PC-3 (cell line): ENCODE measurements at regions not wholly inside any gene's neighbourhood (a gene's known extent, or its start where the extent isn't known, plus 50 kb on each side); places are given as distances from the start of the nearest gene placed in this dataset.

Source experiments
- ATAC-seq: fragments of 200-7000 bp; cut with Tn5 transposase; 2 replicates; pipeline ENCODE4 v1.9.1; 2020; ENCODE audit warnings: mild to moderate bottlenecking, moderate library complexity
- BruUV-seq: library from RNA; stranded (reverse); fragments of 400-500 nt; replicated peaks from 2 replicates; lab custom pipeline; 2021; lab: Mats Ljungman, UMichigan
- CTCF ChIA-PET: fragments of 300-600 bp; sonication (Branson Sonifier 250); formaldehyde crosslinking; loops from one replicate; lab custom pipeline; 2022; ENCODE audit warnings: antibody characterized with exemption; lab: Charles Lee
- POLR2A ChIA-PET: fragments of 300-600 bp; sonication (Branson Sonifier 250); formaldehyde crosslinking; loops from one replicate; lab custom pipeline; 2022; ENCODE audit warnings: antibody characterized with exemption; ENCODE audit not compliant: unreplicated experiment; lab: Charles Lee
- DNase-seq: peaks from one replicate; pipeline ENCODE4 v3.0.0-alpha.2; 2015
- H2AFZ ChIP-seq: fragments of 300-600 bp; sonication (generic); 2 replicates; pipeline ENCODE4 v1.6.0; 2016; ENCODE audit warnings: antibody characterized with exemption, low read length
- H3F3A ChIP-seq: fragments of 300-600 bp; sonication (generic); one replicate; pipeline ENCODE4 v1.6.0; 2017; ENCODE audit warnings: antibody characterized with exemption, low read length, control low read depth, mild to moderate bottlenecking; ENCODE audit not compliant: unreplicated experiment
- H3K27ac ChIP-seq: fragments of 300-600 bp; sonication (generic); 2 replicates; pipeline ENCODE4 v1.5.1; 2016; ENCODE audit warnings: mild to moderate bottlenecking, low read length
- H3K27me3 ChIP-seq: fragments of 300-600 bp; sonication (generic); 2 replicates; pipeline ENCODE4 v1.6.1; 2016; ENCODE audit warnings: low read length, mixed read lengths
- H3K36me3 ChIP-seq: fragments of 300-600 bp; sonication (generic); 2 replicates; pipeline ENCODE4 v1.6.1; 2016; ENCODE audit warnings: low read depth, mixed run types, low read length, mixed read lengths
- H3K4me1 ChIP-seq: fragments of 300-600 bp; sonication (generic); 2 replicates; pipeline ENCODE4 v1.5.1; 2016; ENCODE audit warnings: low read length; ENCODE audit not compliant: insufficient read depth
- H3K4me2 ChIP-seq: fragments of 300-600 bp; sonication (generic); 2 replicates; pipeline ENCODE4 v1.6.0; 2016; ENCODE audit warnings: low read length
- H3K4me3 ChIP-seq: fragments of 300-600 bp; sonication (generic); 2 replicates; pipeline ENCODE4 v1.5.1; 2016; ENCODE audit warnings: mild to moderate bottlenecking, low read length, mixed read lengths
- H3K79me2 ChIP-seq: fragments of 300-600 bp; sonication (generic); 2 replicates; pipeline ENCODE4 v1.6.1; 2017; ENCODE audit warnings: low read length, mixed read lengths
- H3K9ac ChIP-seq: fragments of 300-600 bp; sonication (generic); 2 replicates; pipeline ENCODE4 v1.6.0; 2016; ENCODE audit warnings: mild to moderate bottlenecking, low read length
- H3K9me2 ChIP-seq: fragments of 300-600 bp; sonication (generic); replicated peaks from 2 replicates; pipeline ENCODE4 v1.6.1; 2016; ENCODE audit warnings: mixed run types, low read length, mixed read lengths
- H3K9me3 ChIP-seq: fragments of 300-600 bp; sonication (generic); 2 replicates; pipeline ENCODE4 v1.6.1; 2016; ENCODE audit warnings: low read length, mixed read lengths
- H4K20me1 ChIP-seq: fragments of 300-600 bp; sonication (generic); 2 replicates; pipeline ENCODE4 v1.6.1; 2016; ENCODE audit warnings: low read length, mixed read lengths
- EZH2 ChIP-seq: fragments of 300-600 bp; sonication (generic); IDR thresholded peaks from one replicate; pipeline ENCODE4 v1.6.1; 2017; ENCODE audit warnings: antibody characterized with exemption, mild to moderate bottlenecking, low read length; ENCODE audit not compliant: unreplicated experiment
- EZH2phosphoT487 ChIP-seq: fragments of 300-600 bp; sonication (generic); IDR thresholded peaks from 2 replicates; pipeline ENCODE4 v1.6.1; 2018; ENCODE audit warnings: mild to moderate bottlenecking, antibody characterized with exemption, low read length, borderline replicate concordance
- intact Hi-C: fragments of 100-400 bp; cut with micrococcal nuclease; formaldehyde crosslinking; loops from 2 replicates; pipeline ENCODE4 v1.9.0; 2023
- TF ChIP-seq, protein P1 (sequence below): fragments of 300-600 bp; sonication (generic); conservative IDR thresholded peaks from 2 replicates; pipeline ENCODE4 v1.5.1; 2017; ENCODE audit warnings: antibody characterized with exemption, low read depth, mild to moderate bottlenecking, low read length

DNA sequence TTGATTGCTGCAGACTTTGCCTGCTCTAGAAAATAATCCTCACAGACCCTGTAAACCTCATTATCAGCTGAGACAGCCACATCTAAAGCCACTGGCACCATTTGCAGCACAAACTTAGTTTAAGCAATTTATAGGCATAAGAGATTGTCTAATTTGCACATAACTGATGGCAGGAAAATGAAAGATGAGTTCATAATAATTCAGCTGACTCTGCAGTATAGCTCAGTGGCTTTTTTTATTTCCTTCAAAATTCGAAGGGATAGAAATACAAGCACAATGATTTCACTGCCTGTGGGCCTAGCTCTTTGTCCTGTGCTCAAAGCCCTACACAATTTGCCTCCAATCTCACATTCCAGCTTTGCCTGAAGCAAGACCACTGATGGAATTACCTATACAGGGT lies 341.2 kb downstream of the RAD51AP2 start:
- no peak for DNase-seq
- Histone ChIP-seq H3K36me3 (no peaks in the 10 kb centered on the region), H2AFZ (no peak overlapping the region), H3K79me2 (no peaks in the 10 kb centered on the region), H3K4me3 (no peak overlapping the region), H3K4me1 (no peaks in the 10 kb centered on the region), H3K9me2 (no peaks in the 10 kb centered on the region), H3K27me3 (no peaks in the 10 kb centered on the region), H4K20me1 (no peaks in the 10 kb centered on the region), H3F3A (no peaks in the 10 kb centered on the region), H3K4me2 (no peak overlapping the region), H3K9ac (no peak overlapping the region), H3K9me3 (peaks cover 4% of the 10 kb centered on the region; the same call in 1 of the 2 replicates), H3K27ac (no peak overlapping the region)
- TF ChIP-seq, protein P1, sequence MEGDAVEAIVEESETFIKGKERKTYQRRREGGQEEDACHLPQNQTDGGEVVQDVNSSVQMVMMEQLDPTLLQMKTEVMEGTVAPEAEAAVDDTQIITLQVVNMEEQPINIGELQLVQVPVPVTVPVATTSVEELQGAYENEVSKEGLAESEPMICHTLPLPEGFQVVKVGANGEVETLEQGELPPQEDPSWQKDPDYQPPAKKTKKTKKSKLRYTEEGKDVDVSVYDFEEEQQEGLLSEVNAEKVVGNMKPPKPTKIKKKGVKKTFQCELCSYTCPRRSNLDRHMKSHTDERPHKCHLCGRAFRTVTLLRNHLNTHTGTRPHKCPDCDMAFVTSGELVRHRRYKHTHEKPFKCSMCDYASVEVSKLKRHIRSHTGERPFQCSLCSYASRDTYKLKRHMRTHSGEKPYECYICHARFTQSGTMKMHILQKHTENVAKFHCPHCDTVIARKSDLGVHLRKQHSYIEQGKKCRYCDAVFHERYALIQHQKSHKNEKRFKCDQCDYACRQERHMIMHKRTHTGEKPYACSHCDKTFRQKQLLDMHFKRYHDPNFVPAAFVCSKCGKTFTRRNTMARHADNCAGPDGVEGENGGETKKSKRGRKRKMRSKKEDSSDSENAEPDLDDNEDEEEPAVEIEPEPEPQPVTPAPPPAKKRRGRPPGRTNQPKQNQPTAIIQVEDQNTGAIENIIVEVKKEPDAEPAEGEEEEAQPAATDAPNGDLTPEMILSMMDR: no peak
- TF ChIP-seq EZH2phosphoT487 (no peak), EZH2 (no peak)
- no peak for ATAC-seq
- intact Hi-C loops: no loop called here
- CTCF ChIA-PET: no interaction called here
- POLR2A ChIA-PET: no interaction called here
- no TSS peak for BruUV-seq

DNA sequence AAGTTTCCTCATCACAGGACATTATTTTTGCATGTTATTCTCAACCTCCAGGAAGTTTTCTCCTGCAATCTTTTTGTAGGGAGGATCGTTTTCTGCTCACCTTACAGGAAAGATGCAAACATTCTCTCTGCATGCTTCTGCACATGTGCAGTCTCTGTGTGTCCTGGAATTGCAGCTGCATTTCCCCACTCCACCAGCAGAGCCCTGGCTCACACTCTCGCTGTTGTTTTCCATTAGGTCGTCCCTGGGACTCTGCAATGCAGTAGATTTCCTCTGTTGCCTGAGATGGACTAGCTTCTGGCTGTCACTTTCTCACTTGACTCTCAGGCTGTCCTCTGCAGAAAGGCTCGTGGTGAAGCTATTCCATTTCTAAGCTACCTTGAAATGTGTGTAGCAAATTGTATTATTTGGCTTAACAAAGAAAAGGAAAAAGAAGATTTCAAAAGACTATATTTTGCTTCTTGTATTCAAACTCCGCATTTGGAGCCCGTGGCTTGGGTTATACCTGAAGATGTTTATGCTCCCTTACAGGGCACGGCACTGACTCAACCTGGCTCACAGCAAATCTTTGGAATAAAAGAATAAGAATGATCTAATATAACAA lies 346.7 kb downstream of the RAD51AP2 start:
- CTCF ChIA-PET: no interaction called here
- H3K27ac ChIP-seq: no peak overlapping the region
- POLR2A ChIA-PET: no interaction called here
- H3K4me2 ChIP-seq: no peak overlapping the region
- no peak overlapping the region for H3K9ac ChIP-seq
- no peak overlapping the region for H2AFZ ChIP-seq
- ATAC-seq (no peak; the same call in 1 of the 2 replicates), DNase-seq (peak; percentile 31)
- no peaks in the 10 kb centered on the region for H3K4me1 ChIP-seq
- BruUV-seq: no TSS peak
- 0 out of 2 replicates have a peak, but pooled peaks cover 4% of the 10 kb centered on the region for H3K9me3 ChIP-seq
- no peaks in the 10 kb centered on the region for H3K27me3 ChIP-seq
- intact Hi-C loops: no loop called here
- no peaks in the 10 kb centered on the region for H3K9me2 ChIP-seq
- H3K79me2 ChIP-seq: no peaks in the 10 kb centered on the region
- TF ChIP-seq EZH2phosphoT487: no peak
- TF ChIP-seq, protein P1: 0 out of 2 replicates have a peak, but pooled peaks have one; percentile 30
- no peak overlapping the region for H3K4me3 ChIP-seq
- H4K20me1 ChIP-seq: no peaks in the 10 kb centered on the region
- no peaks in the 10 kb centered on the region for H3K36me3 ChIP-seq
- H3F3A ChIP-seq: no peaks in the 10 kb centered on the region

DNA sequence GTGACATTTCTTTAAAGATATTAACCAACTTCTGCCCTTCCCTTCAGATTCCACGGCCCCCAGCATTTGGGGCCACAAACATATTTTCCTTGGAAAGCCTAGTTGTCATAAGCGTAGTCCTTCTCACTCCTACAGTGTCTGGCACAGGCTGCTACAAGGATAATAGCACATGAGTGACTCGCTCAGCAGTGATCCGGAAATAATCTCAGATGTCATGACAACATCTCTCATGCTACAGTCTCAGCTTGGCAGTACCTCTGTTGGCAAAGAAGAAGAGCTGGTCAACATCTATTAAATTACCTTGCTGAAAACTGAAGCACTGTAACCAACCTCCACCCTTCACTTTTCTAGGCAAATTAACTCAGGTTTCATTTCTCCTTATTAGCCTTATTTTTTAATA lies 351.7 kb downstream of the RAD51AP2 start:
- Histone ChIP-seq H3K4me1 (no peaks in the 10 kb centered on the region), H3K27ac (no peak overlapping the region), H3K9me3 (no peaks in the 10 kb centered on the region), H2AFZ (no peak overlapping the region), H3F3A (no peaks in the 10 kb centered on the region), H3K4me2 (no peak overlapping the region), H3K79me2 (no peaks in the 10 kb centered on the region), H3K9ac (no peak overlapping the region), H3K27me3 (no peaks in the 10 kb centered on the region), H3K4me3 (no peak overlapping the region), H4K20me1 (no peaks in the 10 kb centered on the region), H3K36me3 (no peaks in the 10 kb centered on the region), H3K9me2 (no peaks in the 10 kb centered on the region)
- no peak for TF ChIP-seq EZH2
- TF ChIP-seq, protein P1: no peak
- no peak for TF ChIP-seq EZH2phosphoT487
- ChIA-PET POLR2A (no interaction called here), CTCF (no interaction called here)
- no peak for ATAC-seq
- intact Hi-C loops: no loop called here
- no peak for DNase-seq
- no TSS peak for BruUV-seq
